ENCODE measurements at regions not wholly inside any gene's neighbourhood (a gene's known extent, or its start where the extent isn't known, plus 50 kb on each side); places are given as distances from the start of the nearest gene placed in this dataset. TPM values are rescaled to one million over a fixed set of nuclear protein-coding genes. Genes with fewer than 3 reads are reported as not detected.
"Not testable (repeated sequence)": the region's sequence is repeated elsewhere in the genome, so short reads cannot be mapped to it uniquely, and the experiment has no call there.

GRCh38 chr15:22284795-22285420 lies 173.8 kb upstream of the GOLGA6L22 start:
- H2AFZ ChIP-seq (ENCODE audit: low read length); CTCF ChIA-PET (ENCODE audit: unreplicated experiment); POLR2A ChIA-PET; BruUV-seq (replicated peaks); H3K4me2 ChIP-seq (ENCODE audit: low read length); H3K9me2 ChIP-seq (ENCODE audit: insufficient read depth, low read length); H4K20me1 ChIP-seq (ENCODE audit: insufficient read depth, low read length); H3K79me2 ChIP-seq (ENCODE audit: insufficient read depth, low read depth, low read length); H3K9me3 ChIP-seq (ENCODE audit: low read length); H3K4me3 ChIP-seq (ENCODE audit: low read depth, low read length, poor library complexity, severe bottlenecking); H3K4me1 ChIP-seq (ENCODE audit: insufficient read depth, low read length, poor library complexity, severe bottlenecking); H3K36me3 ChIP-seq (ENCODE audit: insufficient read depth, low read length); DNase-seq (ENCODE audit: low spot score); H3K27ac ChIP-seq (ENCODE audit: low read depth, low read length, poor library complexity, severe bottlenecking): not testable (repeated sequence)
- intact Hi-C loops (cut with micrococcal nuclease; ENCODE audit: unreplicated experiment) = loop anchor here (5.0 kb wide), 1 partner anchor 1928 kb away; no protein-coding TSS in a partner anchor

- DNase-seq (ENCODE audit: low spot score); H3K79me2 ChIP-seq (ENCODE audit: insufficient read depth, low read depth, low read length); intact Hi-C loops (cut with micrococcal nuclease; ENCODE audit: unreplicated experiment); H3K4me1 ChIP-seq (ENCODE audit: insufficient read depth, low read length, poor library complexity, severe bottlenecking); H3K9me3 ChIP-seq (ENCODE audit: low read length); H3K4me3 ChIP-seq (ENCODE audit: low read depth, low read length, poor library complexity, severe bottlenecking); H4K20me1 ChIP-seq (ENCODE audit: insufficient read depth, low read length); H3K27ac ChIP-seq (ENCODE audit: low read depth, low read length, poor library complexity, severe bottlenecking); H3K36me3 ChIP-seq (ENCODE audit: insufficient read depth, low read length); POLR2A ChIA-PET; CTCF ChIA-PET (ENCODE audit: unreplicated experiment); H3K4me2 ChIP-seq (ENCODE audit: low read length); H2AFZ ChIP-seq (ENCODE audit: low read length); H3K9me2 ChIP-seq (ENCODE audit: insufficient read depth, low read length); BruUV-seq (replicated peaks): not testable (repeated sequence)
These were observed 167.6 kb upstream of the GOLGA6L22 start for GRCh38 chr15:22291054-22291453.

GRCh38 chr15:22303112-22303511 lies 155.6 kb upstream of the GOLGA6L22 start:
- H4K20me1 ChIP-seq (ENCODE audit: insufficient read depth, low read length); H3K4me2 ChIP-seq (ENCODE audit: low read length); BruUV-seq (replicated peaks); H3K9me2 ChIP-seq (ENCODE audit: insufficient read depth, low read length); intact Hi-C loops (cut with micrococcal nuclease; ENCODE audit: unreplicated experiment); H3K9me3 ChIP-seq (ENCODE audit: low read length); H3K36me3 ChIP-seq (ENCODE audit: insufficient read depth, low read length); H3K4me1 ChIP-seq (ENCODE audit: insufficient read depth, low read length, poor library complexity, severe bottlenecking); H3K79me2 ChIP-seq (ENCODE audit: insufficient read depth, low read depth, low read length); POLR2A ChIA-PET; H3K27ac ChIP-seq (ENCODE audit: low read depth, low read length, poor library complexity, severe bottlenecking); CTCF ChIA-PET (ENCODE audit: unreplicated experiment); H3K4me3 ChIP-seq (ENCODE audit: low read depth, low read length, poor library complexity, severe bottlenecking); DNase-seq (ENCODE audit: low spot score); H2AFZ ChIP-seq (ENCODE audit: low read length): not testable (repeated sequence)

Small RNAs in the stretch of these regions (microRNA-seq; reads per million reads assigned to microRNA genes)
- not detected for gene MIR1268A (ENCODE audit: borderline replicate concordance)

Small RNAs in the stretch of these regions (small RNA-seq; reads per million reads assigned to genes)
- gene MIR1268A = not detected

Data from OCI-LY7 (cell line).